Heart right ventricle (tissue), 16 donors: ENCODE measurements at regions not wholly inside any gene's neighbourhood (a gene's known extent, or its start where the extent isn't known, plus 50 kb on each side); places are given as distances from the start of the nearest gene placed in this dataset.

Experiments used
- ATAC-seq, 8 donors: fragments of 200-7000 bp; cut with Tn5 transposase; one replicate each; pipeline ENCODE4 v1.9.1; 2020; ENCODE audit warnings: mild to moderate bottlenecking in 8 of 8, moderate library complexity in 8 of 8, moderate number of reproducible peaks in 1 of 8
- DNase-seq, 2 donors: peaks; one replicate each; pipeline ENCODE4 v3.0.0-alpha.2; 2020
- H3K27ac ChIP-seq, 10 donors: fragments of 200-600 bp; sonication (generic) in 2 of 10; one replicate each; pipeline versions ENCODE4 v1.5.0 to v1.8.0; 2020 to 2022; ENCODE audit warnings: mild to moderate bottlenecking in 3 of 10
- H3K27me3 ChIP-seq, 7 donors: fragments of 200-600 bp; one replicate each; pipeline ENCODE4 v1.8.0; 2021 to 2022; ENCODE audit warnings: mild to moderate bottlenecking in 2 of 7
- H3K36me3 ChIP-seq, 9 donors: fragments of 200-600 bp; sonication (generic) in 1 of 9; one replicate each; pipeline versions ENCODE4 v1.5.0 to v1.8.0; 2020 to 2022; ENCODE audit warnings: mild to moderate bottlenecking in 2 of 9
- H3K4me1 ChIP-seq, 9 donors: fragments of 200-600 bp; sonication (generic) in 1 of 9; one replicate each; pipeline versions ENCODE4 v1.5.0 to v1.8.0; 2020 to 2022; ENCODE audit warnings: mild to moderate bottlenecking in 4 of 9
- H3K4me3 ChIP-seq, 10 donors: fragments of 200-600 bp; sonication (generic) in 2 of 10; one replicate each; pipeline versions ENCODE4 v1.5.0 to v1.8.0; 2020 to 2022; ENCODE audit warnings: mild to moderate bottlenecking in 7 of 10, moderate library complexity in 2 of 10
- H3K9me3 ChIP-seq, 11 donors: fragments of 200-600 bp in 10 of 11; sonication (generic) in 2 of 11; one replicate each; pipeline versions ENCODE4 v1.5.0 to v1.8.0; 2013 to 2022; ENCODE audit warnings: mild to moderate bottlenecking in 2 of 11, control low read depth in 1 of 11, moderate library complexity in 1 of 11
- WGBS, 2 donors: extraction: QIAGEN DNeasy Blood & Tissue Kit; methylation state at CpG; one replicate each; pipeline ENCODE4 v1.1.7; 2013; ENCODE audit warnings: inconsistent platforms in 1 of 2; 5-methylcytosine and 5-hydroxymethylcytosine counted together
- intact Hi-C, 10 donors: fragments of 100-400 bp; cut with DNase I; formaldehyde crosslinking; loops; one replicate each; pipeline versions ENCODE4 v1.11.1 to v1.14.2; 2022
- TF ChIP-seq, protein P1 (sequence below), 9 donors: fragments of 200-600 bp; sonication (generic) in 2 of 9; IDR thresholded peaks; one replicate each; pipeline versions ENCODE4 v1.5.0 to v1.8.0; 2021 to 2022; ENCODE audit warnings: antibody characterized with exemption in 9 of 9, mild to moderate bottlenecking in 5 of 9, moderate library complexity in 1 of 9
- donor health status: Arrhythmogenic right ventricular cardiomyopathy.
- donor health status: ischemic (EF 13 %, LVEDD 7.1; RV severe dilation, severe dysfunction).
- donor health status: healthy with polysubstance abuse.
- donor health status: DM: no; HTN: yes; CAD: no.
- donor health status: DM: no; HTN: no; CAD: no.
- donor health status: ischemic (EF 25% LVEDD 6.9; RV normal size, moderate dysfunction).
- donor health status: ischemic (EF 25% LVEDD 5.7; RV mildly dilated, moderate dysfunction).
- donor health status: healthy.
- donor health status: DM: yes; HTN: yes; CAD: no.
- donor health status: Ischemic cardiomyopathy.
- donor health status: ischemic (EF 35%, LVEDD 5.7; RV mildly dilated, moderate dysfunction).
- donor health status: nonischemic (EF 11% LVEDD 7.7; RV severe dilation, severe dysfunction).
- donor health status: DM: yes; HTN: yes; CAD: no.
- donor health status: PGD.
- donor health status: ischemic (EF 29% LVEDD 5.4; RV normal size, mild dysfunction).
- donor health status: nonischemic (EF 23%, LVEDD 6.1; RV moderate dilation, normal function).

DNA sequence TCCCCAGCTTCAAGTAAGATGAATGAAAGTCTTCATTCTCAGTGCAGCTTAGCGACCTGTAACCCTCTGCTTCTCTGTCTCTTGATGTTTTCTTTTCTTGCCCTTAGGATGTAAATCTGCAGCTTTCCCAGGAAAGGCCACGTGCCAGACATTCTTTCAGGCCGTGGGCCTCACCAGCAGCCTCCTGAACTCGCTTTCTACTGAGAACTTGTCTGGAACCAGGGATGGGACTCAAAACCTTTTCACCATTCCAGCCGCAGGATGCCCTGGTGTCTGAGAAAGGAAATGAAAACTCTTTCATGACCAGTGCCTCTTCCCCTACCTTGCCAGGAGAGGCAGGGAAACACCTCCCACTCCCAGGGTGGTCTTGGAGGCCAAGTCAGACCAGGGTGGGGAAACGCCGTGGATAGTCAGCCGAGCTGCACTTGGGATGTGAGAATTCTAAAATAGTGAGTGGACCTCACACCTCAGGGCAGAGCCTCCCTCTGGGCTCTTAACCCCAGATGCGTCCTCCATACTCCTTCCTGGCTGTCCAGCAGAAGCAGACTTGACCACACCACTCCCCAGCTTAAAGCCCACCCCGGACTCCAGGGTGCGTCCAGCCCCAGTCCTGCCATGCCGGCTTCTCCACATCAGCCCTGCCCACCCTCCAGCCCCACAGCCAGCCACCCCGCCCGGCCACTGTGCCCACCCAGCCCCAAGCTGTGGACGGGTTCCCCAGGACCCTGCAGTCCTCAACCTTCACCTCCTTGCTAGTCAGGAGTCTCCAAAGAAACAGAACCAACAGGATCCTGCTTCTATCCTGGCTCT is 115.5 kb downstream of the TWIST2 start:
- DNase-seq (no peak), ATAC-seq (no peak)
- no peaks in the 10 kb centered on the region for H3K36me3 ChIP-seq
- TF ChIP-seq, protein P1, sequence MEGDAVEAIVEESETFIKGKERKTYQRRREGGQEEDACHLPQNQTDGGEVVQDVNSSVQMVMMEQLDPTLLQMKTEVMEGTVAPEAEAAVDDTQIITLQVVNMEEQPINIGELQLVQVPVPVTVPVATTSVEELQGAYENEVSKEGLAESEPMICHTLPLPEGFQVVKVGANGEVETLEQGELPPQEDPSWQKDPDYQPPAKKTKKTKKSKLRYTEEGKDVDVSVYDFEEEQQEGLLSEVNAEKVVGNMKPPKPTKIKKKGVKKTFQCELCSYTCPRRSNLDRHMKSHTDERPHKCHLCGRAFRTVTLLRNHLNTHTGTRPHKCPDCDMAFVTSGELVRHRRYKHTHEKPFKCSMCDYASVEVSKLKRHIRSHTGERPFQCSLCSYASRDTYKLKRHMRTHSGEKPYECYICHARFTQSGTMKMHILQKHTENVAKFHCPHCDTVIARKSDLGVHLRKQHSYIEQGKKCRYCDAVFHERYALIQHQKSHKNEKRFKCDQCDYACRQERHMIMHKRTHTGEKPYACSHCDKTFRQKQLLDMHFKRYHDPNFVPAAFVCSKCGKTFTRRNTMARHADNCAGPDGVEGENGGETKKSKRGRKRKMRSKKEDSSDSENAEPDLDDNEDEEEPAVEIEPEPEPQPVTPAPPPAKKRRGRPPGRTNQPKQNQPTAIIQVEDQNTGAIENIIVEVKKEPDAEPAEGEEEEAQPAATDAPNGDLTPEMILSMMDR (IDR thresholded peaks at IDR 0.05), result no peak
- peaks cover 0 to 25% (median 4%) of the 10 kb centered on the region in 7 donors for H3K27me3 ChIP-seq
- intact Hi-C loops, result loop anchor here in 1 of 10 donors (10.0 kb wide), 1 partner anchor 609 kb away; no protein-coding TSS in a partner anchor
- WGBS, 2 donors, result 72 to 77% methylated on average over 15 of the region's 15 CpGs
- H3K4me3 ChIP-seq, result no peak overlapping the region
- no peak overlapping the region for H3K27ac ChIP-seq
- H3K4me1 ChIP-seq, result no peaks in the 10 kb centered on the region
- peaks cover 0 to 17% (median 0%) of the 10 kb centered on the region in 11 donors for H3K9me3 ChIP-seq

DNA sequence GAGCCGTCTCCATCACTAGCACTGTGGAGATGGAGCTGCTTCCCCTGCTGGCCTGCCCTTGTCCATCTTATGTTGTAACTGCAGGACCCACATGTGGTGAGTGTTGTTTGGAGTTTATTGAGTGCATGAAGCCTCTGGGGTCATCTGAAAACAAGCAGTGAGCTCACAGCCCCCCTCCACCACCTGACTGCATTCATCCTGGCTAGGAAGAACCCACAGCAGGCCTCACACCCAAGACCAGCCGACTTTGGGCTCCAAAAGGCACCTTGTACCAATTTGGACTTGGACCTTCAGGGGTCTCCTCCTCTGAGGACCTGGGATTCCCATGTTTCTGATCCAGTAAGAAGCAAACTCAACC is 116.1 kb downstream of the TWIST2 start:
- no peaks in the 10 kb centered on the region for H3K4me1 ChIP-seq
- DNase-seq (no peak), ATAC-seq (no peak)
- no peak overlapping the region for H3K4me3 ChIP-seq
- TF ChIP-seq, protein P1 (IDR thresholded peaks at IDR 0.05), result no peak
- intact Hi-C loops, result loop anchor here in 1 of 10 donors (10.0 kb wide), 1 partner anchor 609 kb away; no protein-coding TSS in a partner anchor
- no peak overlapping the region for H3K27ac ChIP-seq
- H3K27me3 ChIP-seq, result peaks cover 0 to 25% (median 4%) of the 10 kb centered on the region in 7 donors
- peaks cover 0 to 17% (median 0%) of the 10 kb centered on the region in 11 donors for H3K9me3 ChIP-seq
- WGBS, 2 donors, result 76 to 80% methylated on average over 2 of the region's 2 CpGs
- H3K36me3 ChIP-seq, result no peaks in the 10 kb centered on the region

- TF ChIP-seq, protein P1 (IDR thresholded peaks at IDR 0.05), result no peak
- intact Hi-C loops, result loop anchor here in 1 of 10 donors (10.0 kb wide), 1 partner anchor 610 kb away; no protein-coding TSS in a partner anchor
- 72 to 78% methylated on average over 12 of the region's 12 CpGs for WGBS, 2 donors
- Histone ChIP-seq H3K4me1 (no peaks in the 10 kb centered on the region), H3K4me3 (no peak overlapping the region), H3K27ac (no peak overlapping the region), H3K27me3 (peaks cover 0 to 25% (median 4%) of the 10 kb centered on the region in 7 donors), H3K9me3 (peaks cover 0 to 17% (median 0%) of the 10 kb centered on the region in 11 donors), H3K36me3 (no peaks in the 10 kb centered on the region)
- DNase-seq (no peak), ATAC-seq (no peak)
Observed at GRCh38 chr2:238964544-238965067, 116.7 kb downstream of the TWIST2 start.

- TF ChIP-seq, protein P1 (IDR thresholded peaks at IDR 0.05), result no peak
- no peak for DNase-seq
- peaks cover 0 to 12% (median 0%) of the 10 kb centered on the region in 11 donors for H3K9me3 ChIP-seq
- no peak overlapping the region for H3K27ac ChIP-seq
- H3K4me1 ChIP-seq, result peaks cover 0 to under 1% (median 0%) of the 10 kb centered on the region in 9 donors
- H3K36me3 ChIP-seq, result no peaks in the 10 kb centered on the region
- intact Hi-C loops, result loop anchor here in 1 of 10 donors (10.0 kb wide), 1 partner anchor 611 kb away; no protein-coding TSS in a partner anchor
- no peak for ATAC-seq
- no peak overlapping the region for H3K4me3 ChIP-seq
- H3K27me3 ChIP-seq, result peaks cover 0 to 33% (median 5%) of the 10 kb centered on the region in 7 donors
- 80 to 86% methylated on average over 17 to 18 of the region's 18 CpGs for WGBS, 2 donors
Observed at GRCh38 chr2:238965371-238966071, 117.6 kb downstream of the TWIST2 start.
